GM12878 (cell line): ENCODE measurements at regions not wholly inside any gene's neighbourhood (a gene's known extent, or its start where the extent isn't known, plus 50 kb on each side); places are given as distances from the start of the nearest gene placed in this dataset.

Experiments used
- ATF2 ChIP-seq: IDR thresholded peaks from 2 replicates; pipeline ENCODE4 v1.6.1; 2012; ENCODE audit warnings: low read length, inconsistent platforms
- BCL11A ChIP-seq: IDR thresholded peaks from 2 replicates; pipeline ENCODE4 v1.6.1; 2011; ENCODE audit warnings: low read depth, low read length
- CEBPZ ChIP-seq: fragments of 150-350 bp; IDR thresholded peaks from 2 replicates; pipeline ENCODE4 v1.6.1; 2016; ENCODE audit warnings: low read depth, low read length
- ELK1 ChIP-seq: IDR thresholded peaks from 2 replicates; pipeline ENCODE4 v1.6.1; 2012; ENCODE audit warnings: low read depth, low read length, improper control_type of control experiment
- FOXK2 ChIP-seq: fragments of 450-650 bp; IDR thresholded peaks from 2 replicates; pipeline ENCODE4 v1.6.1; 2017; ENCODE audit warnings: mild to moderate bottlenecking, moderate library complexity
- HDAC2 ChIP-seq: fragments of 200-600 bp; sonication (generic); IDR thresholded peaks from 2 replicates; pipeline ENCODE4 v1.6.1; 2017
- IRF4 ChIP-seq: IDR thresholded peaks from 2 replicates; pipeline ENCODE4 v1.6.1; 2011; ENCODE audit warnings: low read depth, low read length
- IRF5 ChIP-seq: fragments of 450-650 bp; IDR thresholded peaks from 2 replicates; pipeline ENCODE4 v1.6.1; 2017; ENCODE audit warnings: borderline replicate concordance
- KDM1A ChIP-seq: fragments of 200-600 bp; sonication (generic); IDR thresholded peaks from 2 replicates; pipeline ENCODE4 v1.6.1; 2016; ENCODE audit warnings: borderline replicate concordance
- MLLT1 ChIP-seq: fragments of 450-650 bp; IDR thresholded peaks from 2 replicates; pipeline ENCODE4 v1.6.1; 2016; ENCODE audit warnings: mild to moderate bottlenecking
- MXI1 ChIP-seq: fragments of 150-350 bp; IDR thresholded peaks from 2 replicates; pipeline ENCODE4 v1.6.1; 2011; ENCODE audit warnings: low read depth, mild to moderate bottlenecking, inconsistent platforms, low read length, improper control_type of control experiment
- NFIC ChIP-seq: IDR thresholded peaks from 2 replicates; pipeline ENCODE4 v1.6.1; 2012; ENCODE audit warnings: low read depth, mild to moderate bottlenecking, inconsistent platforms, low read length, moderate library complexity
- NFYB ChIP-seq: IDR thresholded peaks from 2 replicates; pipeline ENCODE4 v1.6.1; 2011; ENCODE audit warnings: low read depth, mild to moderate bottlenecking, low read length, improper control_type of control experiment, moderate library complexity; ENCODE audit not compliant: insufficient read depth
- NR2F1 ChIP-seq: fragments of 450-650 bp; conservative IDR thresholded peaks from 2 replicates; pipeline ENCODE4 v1.6.1; 2017; ENCODE audit warnings: mild to moderate bottlenecking
- RUNX3 ChIP-seq: IDR thresholded peaks from 2 replicates; pipeline ENCODE4 v1.6.1; 2012; ENCODE audit warnings: low read length, inconsistent platforms
- SKIL ChIP-seq: fragments of 450-650 bp; IDR thresholded peaks from 2 replicates; pipeline ENCODE4 v1.6.1; 2017; ENCODE audit warnings: mild to moderate bottlenecking, low read depth, inconsistent platforms; ENCODE audit not compliant: poor library complexity, severe bottlenecking
- STAT3 ChIP-seq: IDR thresholded peaks from 2 replicates; pipeline ENCODE4 v1.6.1; 2011; ENCODE audit warnings: low read depth, low read length, improper control_type of control experiment
- TCF3 ChIP-seq: IDR thresholded peaks from 2 replicates; pipeline ENCODE4 v1.6.1; 2012; ENCODE audit warnings: low read depth, mild to moderate bottlenecking, low read length, borderline replicate concordance; ENCODE audit not compliant: insufficient read depth
- ZNF24 ChIP-seq: fragments of 450-650 bp; IDR thresholded peaks from 2 replicates; pipeline ENCODE4 v1.6.1; 2017; ENCODE audit warnings: antibody characterized with exemption, mild to moderate bottlenecking

- TF ChIP-seq SKIL = peak; percentile 72
- no peak for TF ChIP-seq ELK1
- peak; percentile 25; the same call in 1 of the 2 replicates for TF ChIP-seq MXI1
- TF ChIP-seq CEBPZ = no peak
- TF ChIP-seq HDAC2 = no peak
- TF ChIP-seq NR2F1 = peak; percentile 75
- peak; percentile 81 for TF ChIP-seq RUNX3
- TF ChIP-seq BCL11A = peak; percentile 43; the same call in 1 of the 2 replicates
- TF ChIP-seq IRF5 = no peak
- 0 out of 2 replicates have a peak, but pooled peaks have one; percentile 32 for TF ChIP-seq IRF4
- TF ChIP-seq ZNF24 = peak; percentile 53; the same call in 1 of the 2 replicates
- TF ChIP-seq TCF3 = no peak
- TF ChIP-seq FOXK2 = no peak
- peak; percentile 43 for TF ChIP-seq ATF2
- TF ChIP-seq NFYB = 0 out of 2 replicates have a peak, but pooled peaks have one; percentile 28
- 0 out of 2 replicates have a peak, but pooled peaks have one; percentile 62 for TF ChIP-seq MLLT1
- no peak for TF ChIP-seq KDM1A
- TF ChIP-seq STAT3 = 0 out of 2 replicates have a peak, but pooled peaks have one; percentile 48
- TF ChIP-seq NFIC = peak; percentile 35; the same call in 1 of the 2 replicates
Observed at GRCh38 chr9:20242510-20243189, 379.6 kb downstream of the MLLT3 start (continued).
